Brain pericyte (primary cell): ENCODE measurements at regions not wholly inside any gene's neighbourhood (a gene's known extent, or its start where the extent isn't known, plus 50 kb on each side); places are given as distances from the start of the nearest gene placed in this dataset.
"Not testable (repeated sequence)": the region's sequence is repeated elsewhere in the genome, so short reads cannot be mapped to it uniquely, and the experiment has no call there.

ENCODE experiments used
- DNase-seq: peaks from one replicate; pipeline ENCODE4 v3.0.0-alpha.2; 2012; ENCODE audit warnings: low read depth, low spot score

- no peak for DNase-seq
These were observed 1173.5 kb downstream of the RPA4 start for GRCh38 chrX:98057176-98057575.

- no peak for DNase-seq
These were observed 1181.4 kb downstream of the RPA4 start for GRCh38 chrX:98065151-98065550.

- DNase-seq, result no peak
These were observed 1183.9 kb downstream of the RPA4 start for GRCh38 chrX:98067611-98068010.

- peak; percentile 47 for DNase-seq
These were observed 1184.4 kb downstream of the RPA4 start for GRCh38 chrX:98068024-98068580.

- DNase-seq, result no peak
These were observed 1187.6 kb downstream of the RPA4 start for GRCh38 chrX:98071331-98071730.

GRCh38 chrX:98077440-98077839 is 1193.7 kb downstream of the RPA4 start:
- DNase-seq, result no peak

- no peak for DNase-seq
These were observed 1228.0 kb downstream of the RPA4 start for GRCh38 chrX:98111684-98112083.

GRCh38 chrX:98114021-98114420 is 1230.3 kb downstream of the RPA4 start:
- DNase-seq, result no peak

GRCh38 chrX:98141466-98141865 is 1257.8 kb downstream of the RPA4 start:
- no peak for DNase-seq

- DNase-seq, result no peak
These were observed 1307.3 kb downstream of the RPA4 start for GRCh38 chrX:98191003-98191402.

GRCh38 chrX:98194036-98194435 is 1310.3 kb downstream of the RPA4 start:
- DNase-seq, result no peak

- no peak for DNase-seq
These were observed 1320.1 kb downstream of the RPA4 start for GRCh38 chrX:98203800-98204199.

- DNase-seq, result no peak
These were observed 1324.2 kb downstream of the RPA4 start for GRCh38 chrX:98207947-98208346.

- DNase-seq, result no peak
These were observed 1347.3 kb downstream of the RPA4 start for GRCh38 chrX:98231003-98231402.

- not testable (repeated sequence) for DNase-seq
These were observed 1356.4 kb downstream of the RPA4 start for GRCh38 chrX:98240061-98240460.

GRCh38 chrX:98263135-98263534 is 1379.4 kb downstream of the RPA4 start:
- DNase-seq, result no peak

- DNase-seq, result no peak
These were observed 1406.0 kb downstream of the RPA4 start for GRCh38 chrX:98289726-98290125.

GRCh38 chrX:98294310-98294709 is 1410.6 kb downstream of the RPA4 start:
- DNase-seq, result no peak

- DNase-seq, result no peak
These were observed 1412.4 kb downstream of the RPA4 start for GRCh38 chrX:98296129-98296528.

GRCh38 chrX:98299785-98300184 is 1416.1 kb downstream of the RPA4 start:
- no peak for DNase-seq

GRCh38 chrX:98300536-98300935 is 1416.8 kb downstream of the RPA4 start:
- DNase-seq, result not testable (repeated sequence)

GRCh38 chrX:98331407-98331806 is 1447.7 kb downstream of the RPA4 start:
- no peak for DNase-seq

- no peak for DNase-seq
These were observed 1454.8 kb downstream of the RPA4 start for GRCh38 chrX:98338544-98338943.

- DNase-seq, result no peak
These were observed 1467.2 kb downstream of the RPA4 start for GRCh38 chrX:98350940-98351339.
